LNCAP (cell line): ENCODE measurements at regions not wholly inside any gene's neighbourhood (a gene's known extent, or its start where the extent isn't known, plus 50 kb on each side); places are given as distances from the start of the nearest gene placed in this dataset.
A peak's percentile ranks its signal among the peaks of the same experiment; 100 is the strongest.

ENCODE experiments used
- CTCF ChIP-seq: fragments of 450-650 bp; IDR thresholded peaks from 2 replicates; pipeline ENCODE4 v1.5.1; 2017; ENCODE audit warnings: mild to moderate bottlenecking

- TF ChIP-seq CTCF: no peak
Observed at GRCh38 chr4:174009686-174010451, 273.6 kb downstream of the FBXO8 start.

- TF ChIP-seq CTCF: no peak
Observed at GRCh38 chr4:174005422-174005821, 278.0 kb downstream of the FBXO8 start.

- no peak for TF ChIP-seq CTCF
Observed at GRCh38 chr4:173998471-173999144, 284.9 kb downstream of the FBXO8 start.

- TF ChIP-seq CTCF: no peak
Observed at GRCh38 chr4:173991814-173992213, 291.7 kb downstream of the FBXO8 start.

- TF ChIP-seq CTCF: no peak
Observed at GRCh38 chr4:173991316-173991715, 292.2 kb downstream of the FBXO8 start.

GRCh38 chr4:173990869-173991210 lies 292.6 kb downstream of the FBXO8 start:
- no peak for TF ChIP-seq CTCF

GRCh38 chr4:173990126-173990868 lies 293.2 kb downstream of the FBXO8 start:
- TF ChIP-seq CTCF: peak; percentile 60
